ENCODE measurements at regions not wholly inside any gene's neighbourhood (a gene's known extent, or its start where the extent isn't known, plus 50 kb on each side); places are given as distances from the start of the nearest gene placed in this dataset.
"Not testable (repeated sequence)": the region's sequence is repeated elsewhere in the genome, so short reads cannot be mapped to it uniquely, and the experiment has no call there.

- no peak for DNase-seq (ENCODE audit: low read depth)
Observed at GRCh38 chr7:156515911-156516790, 124.4 kb upstream of the RNF32 start.

- DNase-seq (ENCODE audit: low read depth), result no peak
Observed at GRCh38 chr7:156514851-156515250, 125.7 kb upstream of the RNF32 start.

- DNase-seq (ENCODE audit: low read depth), result no peak
Observed at GRCh38 chr7:156511426-156511825, 129.1 kb upstream of the RNF32 start.

DNA sequence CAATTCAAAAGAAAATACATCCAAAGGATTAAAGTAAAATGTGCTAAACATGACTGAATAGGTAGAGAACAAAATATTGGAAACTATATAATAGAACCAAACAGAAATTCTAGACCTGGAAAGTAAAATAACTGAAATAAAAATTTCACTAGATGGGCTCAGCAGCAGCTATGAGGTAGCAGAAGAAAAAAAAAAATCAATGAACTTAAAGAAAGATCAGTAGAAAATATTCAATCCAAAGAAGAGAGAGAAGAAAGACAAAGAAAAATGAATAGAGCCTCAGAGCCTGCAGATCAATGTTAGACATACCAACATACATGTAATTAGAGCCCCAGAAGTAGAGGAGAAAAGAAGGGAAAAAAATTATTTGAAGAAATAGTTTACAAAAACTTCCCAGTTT, 129.6 kb upstream of the RNF32 start:
- DNase-seq (ENCODE audit: low read depth), result no peak

DNA sequence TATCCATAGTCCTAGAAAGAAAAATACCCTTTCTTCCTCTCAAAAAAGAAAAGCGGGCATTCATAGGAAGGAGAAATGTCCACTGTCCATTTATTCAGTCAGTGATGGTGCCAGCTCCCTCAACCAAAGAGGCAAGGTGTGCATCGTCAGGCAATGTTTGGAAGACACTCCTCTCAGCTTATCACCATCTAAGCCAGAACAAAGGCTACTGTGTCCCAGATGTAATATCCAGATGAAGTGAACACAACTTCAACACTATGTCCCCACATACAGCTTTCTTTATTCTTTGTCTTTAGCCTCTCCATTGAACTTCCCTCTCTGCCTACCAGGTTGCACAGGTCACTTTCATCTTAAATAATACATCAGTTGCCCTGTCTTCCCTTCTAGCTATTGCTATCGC, 131.4 kb upstream of the RNF32 start:
- no peak for DNase-seq (ENCODE audit: low read depth)

- no peak for DNase-seq (ENCODE audit: low read depth)
Observed at GRCh38 chr7:156505876-156506275, 134.7 kb upstream of the RNF32 start.

- no peak for DNase-seq (ENCODE audit: low read depth)
Observed at GRCh38 chr7:156504687-156505545, 135.7 kb upstream of the RNF32 start.

- no peak for DNase-seq (ENCODE audit: low read depth)
Observed at GRCh38 chr7:156504006-156504405, 136.6 kb upstream of the RNF32 start.

DNA sequence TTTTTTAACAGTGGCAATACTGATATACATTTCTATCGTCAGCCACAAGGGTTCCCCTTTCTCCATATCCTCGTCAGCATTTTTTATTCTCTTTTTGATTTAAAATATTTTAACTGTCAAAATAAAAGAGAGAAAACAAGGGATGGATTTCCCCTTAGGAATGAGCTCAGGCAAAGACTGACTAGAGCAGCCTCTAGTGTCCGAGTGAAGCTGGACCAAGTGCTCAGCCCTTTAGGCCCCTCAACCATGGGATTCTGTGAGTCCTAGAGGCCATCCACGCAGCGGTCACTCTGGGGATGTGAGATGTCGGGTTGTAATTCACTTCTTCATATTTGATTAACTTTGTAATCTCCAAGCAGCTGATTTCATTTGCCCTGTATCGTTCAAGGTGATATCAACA, 137.4 kb upstream of the RNF32 start:
- DNase-seq (ENCODE audit: low read depth), result no peak

- DNase-seq (ENCODE audit: low read depth), result not testable (repeated sequence)
Observed at GRCh38 chr7:156501815-156502214, 138.8 kb upstream of the RNF32 start.

GRCh38 chr7:156499247-156499881, 141.2 kb upstream of the RNF32 start:
- DNase-seq (ENCODE audit: low read depth), result no peak

DNA sequence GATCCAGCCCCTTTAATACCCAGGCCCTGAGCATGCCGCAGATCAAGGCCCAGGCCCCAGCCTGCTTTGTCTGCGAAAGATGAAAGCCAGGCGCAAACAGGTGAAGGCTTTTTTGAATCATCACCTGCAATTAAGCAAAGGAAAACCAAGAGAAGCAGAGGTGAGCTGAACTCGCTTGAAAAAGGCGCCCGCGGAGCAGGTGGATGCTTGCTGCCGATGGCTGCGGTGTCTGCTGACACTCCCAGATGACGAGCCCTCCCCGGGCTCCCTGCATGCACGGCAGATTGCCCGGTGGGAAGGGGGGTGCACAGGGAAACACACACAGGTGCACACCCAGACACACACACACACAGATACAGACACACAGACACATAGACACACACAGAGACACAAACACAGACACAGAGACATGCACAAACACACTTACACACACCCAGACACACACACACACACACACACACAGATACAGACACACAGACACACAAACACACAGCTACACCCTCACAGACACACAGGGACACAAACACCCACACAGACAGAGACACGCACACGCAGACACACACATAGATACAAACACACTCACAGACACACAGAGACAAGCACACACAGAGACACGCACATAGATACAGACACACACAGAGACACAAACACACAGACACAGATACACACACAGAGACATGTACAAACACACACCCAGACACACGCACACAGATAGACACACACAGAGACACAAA, 142.6 kb upstream of the RNF32 start:
- no peak for DNase-seq (ENCODE audit: low read depth)

DNA sequence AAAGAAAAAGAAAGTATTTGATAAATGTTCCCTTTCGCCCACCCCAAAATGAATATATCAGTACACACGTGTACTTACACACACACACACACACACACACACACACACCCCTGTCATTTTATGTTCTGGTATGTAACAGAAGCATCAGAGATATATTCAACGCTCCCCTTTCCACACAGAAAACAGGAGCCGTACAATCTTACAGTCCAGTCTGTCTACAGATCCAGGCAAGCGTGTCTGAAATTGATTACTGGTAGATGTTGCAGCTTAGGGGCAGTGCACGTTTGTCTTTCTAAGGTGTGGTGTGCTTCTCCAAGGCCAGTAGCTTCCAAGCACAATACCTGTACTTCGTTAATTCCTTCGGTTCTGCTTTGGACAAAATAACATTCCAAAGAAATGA, 143.7 kb upstream of the RNF32 start:
- no peak for DNase-seq (ENCODE audit: low read depth)

- DNase-seq (ENCODE audit: low read depth), result no peak
Observed at GRCh38 chr7:156496363-156496769, 144.2 kb upstream of the RNF32 start.

DNA sequence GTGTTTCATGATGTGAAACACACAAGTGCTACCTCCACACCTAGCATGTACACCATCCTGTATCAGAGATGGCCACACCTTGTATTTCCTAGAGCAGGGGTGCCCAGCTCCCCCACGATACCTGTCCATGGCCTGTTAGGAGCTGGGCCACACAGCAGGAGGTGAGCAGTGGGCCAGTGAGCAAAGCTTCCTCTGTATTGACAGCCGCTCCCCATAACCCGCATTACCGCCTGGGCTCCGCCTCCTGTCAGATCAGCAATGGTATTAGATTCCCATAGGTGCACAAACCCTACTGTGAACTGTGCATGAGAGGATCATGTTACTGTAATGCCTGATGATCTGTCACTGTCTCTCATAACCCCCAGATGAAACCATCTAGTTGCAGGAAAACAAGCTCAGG, 145.6 kb upstream of the RNF32 start:
- no peak for DNase-seq (ENCODE audit: low read depth)

DNA sequence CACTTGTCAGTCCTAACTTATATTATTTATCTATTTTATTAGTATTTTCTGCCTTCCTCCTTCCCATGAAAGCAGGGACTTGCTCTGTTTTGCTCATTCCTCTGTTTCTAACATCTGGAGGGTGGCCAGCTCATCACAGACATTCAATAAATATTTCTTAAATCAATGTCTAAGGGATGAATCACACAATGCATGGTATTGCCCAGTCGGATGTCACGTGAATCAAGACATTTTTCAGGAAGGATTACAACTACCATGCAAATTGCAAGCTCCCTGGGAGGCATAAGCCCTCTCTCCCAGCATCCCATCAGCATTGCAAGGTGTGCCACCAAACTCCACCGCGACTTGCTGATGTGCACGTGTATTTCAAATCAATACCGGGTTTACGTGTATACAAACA, 146.6 kb upstream of the RNF32 start:
- no peak for DNase-seq (ENCODE audit: low read depth)

GRCh38 chr7:156492170-156492569, 148.4 kb upstream of the RNF32 start:
- no peak for DNase-seq (ENCODE audit: low read depth)

- no peak for DNase-seq (ENCODE audit: low read depth)
Observed at GRCh38 chr7:156491435-156491834, 149.1 kb upstream of the RNF32 start.

DNA sequence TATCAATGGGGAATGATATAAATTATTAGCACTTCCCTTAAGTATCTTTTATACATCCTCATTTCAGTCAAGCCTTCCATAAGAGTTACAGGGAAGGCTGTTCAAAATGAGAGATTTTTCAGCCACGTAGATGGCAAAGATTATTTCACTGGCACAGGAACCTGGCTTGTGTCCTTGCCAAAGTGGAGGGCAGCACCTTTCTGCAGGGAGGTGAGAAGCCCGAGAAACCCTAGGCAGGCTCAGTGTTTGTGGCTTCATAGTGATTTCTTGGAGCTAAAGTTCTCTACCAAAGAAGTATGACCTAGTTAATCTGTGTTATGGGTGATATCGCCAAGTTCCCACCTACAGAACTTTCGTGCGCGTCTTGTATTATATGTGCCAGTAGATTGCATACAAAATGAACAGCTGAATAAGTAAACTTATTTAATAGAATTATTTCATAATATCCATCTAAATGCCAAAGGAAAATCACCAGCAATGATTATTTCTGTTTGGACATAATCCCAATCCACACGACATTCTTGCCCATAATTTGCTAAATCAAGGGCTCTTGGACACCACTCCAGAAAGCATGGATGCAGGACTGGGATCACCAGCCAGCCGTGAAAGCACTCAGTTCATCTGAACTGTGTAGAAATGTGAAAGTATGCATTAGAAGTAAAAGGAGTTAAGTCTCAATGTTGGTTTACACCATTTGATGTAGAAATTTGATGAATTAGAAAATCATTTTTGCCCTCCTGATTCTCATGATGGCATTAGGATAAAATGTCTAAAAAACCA, 150.4 kb upstream of the RNF32 start:
- DNase-seq (ENCODE audit: low read depth), result no peak

DNA sequence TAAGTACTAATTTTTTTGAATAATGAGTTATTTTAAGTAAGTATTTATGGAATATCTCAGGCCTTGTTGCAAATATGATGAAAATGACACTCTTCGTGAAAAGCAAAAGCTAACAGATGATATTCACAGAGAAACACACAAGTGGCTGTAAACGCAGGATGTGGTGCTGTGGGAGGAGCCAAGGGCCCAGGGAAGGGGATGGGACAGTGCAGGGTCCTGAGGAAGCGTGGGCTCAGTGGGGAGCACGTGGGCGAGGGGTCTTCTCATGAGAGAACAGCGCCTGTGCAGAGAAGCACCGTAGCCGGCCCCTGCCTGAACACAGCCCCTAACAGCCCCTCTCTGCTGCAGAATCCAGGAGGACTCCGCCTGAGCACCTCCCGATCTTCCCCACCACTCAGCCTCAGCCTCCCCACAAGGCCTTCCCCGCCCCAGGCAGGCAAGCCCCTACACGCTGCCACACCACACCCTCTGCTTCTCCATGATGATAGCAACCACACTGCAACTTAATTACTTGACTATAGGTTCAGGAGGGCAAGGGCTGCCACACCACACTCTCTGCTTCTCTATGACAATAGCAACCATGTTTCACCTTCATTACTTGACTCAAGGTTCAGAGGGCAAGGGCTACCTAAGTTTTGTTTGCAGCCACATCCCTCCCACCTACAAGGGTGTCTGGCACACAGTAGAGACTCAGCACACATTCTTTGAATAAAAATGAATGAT, 152.6 kb upstream of the RNF32 start:
- DNase-seq (ENCODE audit: low read depth), result no peak
